GM23338 (cell line): ENCODE measurements at regions not wholly inside any gene's neighbourhood (a gene's known extent, or its start where the extent isn't known, plus 50 kb on each side); places are given as distances from the start of the nearest gene placed in this dataset.
"Not testable (repeated sequence)": the region's sequence is repeated elsewhere in the genome, so short reads cannot be mapped to it uniquely, and the experiment has no call there.

Source experiments
- CTCF ChIP-seq, 2 experiments: fragments of 200-600 bp in 1 of 2; sonication (generic) in 1 of 2; conservative IDR thresholded peaks; 2 replicates each; pipeline versions ENCODE4 v1.5.1 to v1.6.1; 2016 to 2017; ENCODE audit warnings: antibody characterized with exemption in 2 of 2, low read depth in 2 of 2, mild to moderate bottlenecking in 2 of 2, moderate library complexity in 1 of 2
- POLR2AphosphoS5 ChIP-seq: IDR thresholded peaks from 2 replicates; pipeline ENCODE4 v1.6.1; 2016; ENCODE audit warnings: antibody characterized with exemption, low read depth

- not testable (repeated sequence) for TF ChIP-seq CTCF (conservative IDR thresholded peaks at IDR 0.05; ENCODE audit: low read depth in 2 of 2); POLR2AphosphoS5
These were observed 106.0 kb upstream of the PODXL start for GRCh38 chr7:131662301-131662873.
